Hepatocyte (in vitro differentiated cells): ENCODE measurements at regions not wholly inside any gene's neighbourhood (a gene's known extent, or its start where the extent isn't known, plus 50 kb on each side); places are given as distances from the start of the nearest gene placed in this dataset.

Experiments used
- DNase-seq: peaks from one replicate; pipeline ENCODE4 v3.0.0-alpha.2; 2016; ENCODE audit warnings: low spot score
- H2AFZ ChIP-seq: fragments of 200-600 bp; sonication (generic); 2 replicates; pipeline ENCODE4 v1.6.0; 2016; ENCODE audit warnings: antibody characterized with exemption, mild to moderate bottlenecking
- H3K27ac ChIP-seq: fragments of 200-600 bp; sonication (generic); 2 replicates; pipeline ENCODE4 v1.5.1; 2016; ENCODE audit warnings: mild to moderate bottlenecking
- H3K27me3 ChIP-seq: fragments of 200-600 bp; sonication (generic); 2 replicates; pipeline ENCODE4 v1.6.1; 2016
- H3K36me3 ChIP-seq: fragments of 200-600 bp; sonication (generic); replicated peaks from 2 replicates; pipeline ENCODE4 v1.5.1; 2016; ENCODE audit warnings: low read depth; ENCODE audit not compliant: insufficient read depth
- H3K4me1 ChIP-seq: fragments of 200-600 bp; sonication (generic); 2 replicates; pipeline ENCODE4 v1.5.1; 2016; ENCODE audit warnings: mild to moderate bottlenecking, moderate library complexity; ENCODE audit not compliant: insufficient read depth
- H3K4me2 ChIP-seq: fragments of 200-600 bp; sonication (generic); 2 replicates; pipeline ENCODE4 v1.6.0; 2016
- H3K4me3 ChIP-seq: fragments of 200-600 bp; sonication (generic); 2 replicates; pipeline ENCODE4 v1.5.1; 2016; ENCODE audit warnings: mild to moderate bottlenecking
- H3K79me2 ChIP-seq: fragments of 200-600 bp; sonication (generic); 2 replicates; pipeline ENCODE4 v1.6.0; 2017; ENCODE audit warnings: mild to moderate bottlenecking
- H3K9me2 ChIP-seq: fragments of 200-600 bp; sonication (generic); replicated peaks from 2 replicates; pipeline ENCODE4 v1.6.0; 2017; ENCODE audit warnings: mild to moderate bottlenecking; ENCODE audit not compliant: insufficient read depth
- H3K9me3 ChIP-seq: fragments of 200-600 bp; sonication (generic); 2 replicates; pipeline ENCODE4 v1.5.1; 2016; ENCODE audit warnings: low read depth, mild to moderate bottlenecking
- H4K20me1 ChIP-seq: fragments of 200-600 bp; sonication (generic); 2 replicates; pipeline ENCODE4 v1.6.0; 2016; ENCODE audit warnings: mild to moderate bottlenecking; ENCODE audit not compliant: insufficient read depth, poor library complexity, severe bottlenecking
- CTCF ChIP-seq: fragments of 200-600 bp; sonication (generic); IDR thresholded peaks from 2 replicates; pipeline ENCODE4 v1.5.1; 2016; ENCODE audit warnings: antibody characterized with exemption, mild to moderate bottlenecking; ENCODE audit not compliant: poor library complexity
- EZH2 ChIP-seq: fragments of 200-600 bp; sonication (generic); IDR thresholded peaks from 2 replicates; pipeline ENCODE4 v1.6.1; 2016; ENCODE audit warnings: antibody characterized with exemption, mild to moderate bottlenecking, borderline replicate concordance
- EZH2phosphoT487 ChIP-seq: fragments of 200-600 bp; sonication (generic); IDR thresholded peaks from one replicate; pipeline ENCODE4 v1.6.1; 2018; ENCODE audit warnings: antibody characterized with exemption, mild to moderate bottlenecking, low read depth, moderate library complexity; ENCODE audit not compliant: unreplicated experiment, severe bottlenecking
- WGBS: methylation state at CpG from one replicate; pipeline ENCODE4 v1.1.6; 2016; ENCODE audit warnings: low lambda C conversion rate; ENCODE audit errors: missing lambda C conversion rate; 5-methylcytosine and 5-hydroxymethylcytosine counted together

GRCh38 chr11:69398529-69399492 lies 82.7 kb upstream of the LINC01488 start:
- Histone ChIP-seq H3K27ac (no peak overlapping the region), H3K9me3 (no peaks in the 10 kb centered on the region), H2AFZ (no peak overlapping the region), H3K27me3 (no peaks in the 10 kb centered on the region), H3K79me2 (no peaks in the 10 kb centered on the region), H3K4me3 (no peak overlapping the region), H3K4me2 (no peak overlapping the region), H3K4me1 (peaks cover 11% of the 10 kb centered on the region), H4K20me1 (no peaks in the 10 kb centered on the region), H3K36me3 (no peaks in the 10 kb centered on the region), H3K9me2 (no peaks in the 10 kb centered on the region)
- 76% methylated on average over 24 of the region's 28 CpGs for WGBS
- TF ChIP-seq EZH2 = no peak
- no peak for TF ChIP-seq EZH2phosphoT487
- TF ChIP-seq CTCF = no peak
- peak; percentile 45 for DNase-seq

- no peak for DNase-seq
- Histone ChIP-seq H3K4me3 (no peak overlapping the region), H3K27ac (no peak overlapping the region), H3K9me3 (no peaks in the 10 kb centered on the region), H3K79me2 (no peaks in the 10 kb centered on the region), H3K27me3 (no peaks in the 10 kb centered on the region), H3K4me1 (peaks cover 13% of the 10 kb centered on the region), H4K20me1 (no peaks in the 10 kb centered on the region), H2AFZ (no peak overlapping the region), H3K4me2 (no peak overlapping the region), H3K36me3 (no peaks in the 10 kb centered on the region), H3K9me2 (no peaks in the 10 kb centered on the region)
- 87% methylated on average over 2 of the region's 2 CpGs for WGBS
- TF ChIP-seq EZH2 (no peak), EZH2phosphoT487 (no peak), CTCF (no peak)
These were observed 81.3 kb upstream of the LINC01488 start for GRCh38 chr11:69400140-69400539.

- no peak for DNase-seq
- Histone ChIP-seq H3K9me2 (no peaks in the 10 kb centered on the region), H3K27ac (no peak overlapping the region), H3K4me3 (no peak overlapping the region), H3K4me1 (peaks cover 13% of the 10 kb centered on the region), H3K27me3 (no peaks in the 10 kb centered on the region), H3K4me2 (no peak overlapping the region), H2AFZ (no peak overlapping the region), H3K9me3 (no peaks in the 10 kb centered on the region), H4K20me1 (no peaks in the 10 kb centered on the region), H3K79me2 (no peaks in the 10 kb centered on the region), H3K36me3 (no peaks in the 10 kb centered on the region)
- 87% methylated on average over 22 of the region's 22 CpGs for WGBS
- TF ChIP-seq CTCF (no peak), EZH2phosphoT487 (no peak), EZH2 (no peak)
These were observed 80.5 kb upstream of the LINC01488 start for GRCh38 chr11:69400771-69401590.
